NAMALWA (cell line): ENCODE measurements at regions not wholly inside any gene's neighbourhood (a gene's known extent, or its start where the extent isn't known, plus 50 kb on each side); places are given as distances from the start of the nearest gene placed in this dataset.
"Not testable (repeated sequence)": the region's sequence is repeated elsewhere in the genome, so short reads cannot be mapped to it uniquely, and the experiment has no call there.

Experiments
- DNase-seq: peaks from one replicate; pipeline ENCODE4 v3.0.0-alpha.2; 2015; ENCODE audit warnings: low spot score

DNA sequence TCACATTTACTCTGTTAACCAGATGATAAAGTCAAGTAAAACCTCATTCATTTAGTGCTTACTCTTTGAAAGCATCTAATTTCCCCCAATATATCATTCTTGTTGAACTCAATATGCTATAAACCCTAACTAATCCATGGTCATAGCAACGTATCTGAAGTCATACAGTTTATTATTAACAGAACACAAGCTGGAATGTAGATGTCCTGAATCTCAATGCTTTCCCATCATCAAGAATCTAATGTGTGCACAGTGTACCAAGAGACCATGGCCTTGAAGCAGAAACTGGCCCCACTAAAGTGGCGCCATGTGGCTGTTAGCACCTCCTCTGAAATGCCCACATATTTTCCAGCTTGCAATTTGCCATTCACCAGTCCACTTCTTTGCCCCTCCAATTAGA, 245.8 kb downstream of the SOX9 start:
- no peak for DNase-seq

DNA sequence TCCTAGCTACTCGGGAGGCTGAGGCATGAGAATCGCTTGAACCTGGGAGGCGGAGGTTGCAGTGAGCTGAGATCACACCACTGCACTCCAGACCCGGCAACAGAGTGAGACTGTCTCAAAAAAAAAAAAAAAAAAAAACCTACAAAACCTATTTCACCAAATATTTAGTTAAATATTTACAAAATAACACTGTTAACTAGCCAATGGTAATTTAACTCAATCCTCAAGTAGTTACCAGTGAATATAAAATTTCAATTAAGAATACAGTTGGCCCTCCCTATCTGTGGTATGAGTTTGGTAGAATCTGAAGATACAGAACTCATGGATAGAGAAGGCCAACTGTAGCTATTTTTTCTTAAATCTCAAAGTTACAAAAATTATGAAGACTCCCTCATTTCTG, 247.4 kb downstream of the SOX9 start:
- no peak for DNase-seq

DNA sequence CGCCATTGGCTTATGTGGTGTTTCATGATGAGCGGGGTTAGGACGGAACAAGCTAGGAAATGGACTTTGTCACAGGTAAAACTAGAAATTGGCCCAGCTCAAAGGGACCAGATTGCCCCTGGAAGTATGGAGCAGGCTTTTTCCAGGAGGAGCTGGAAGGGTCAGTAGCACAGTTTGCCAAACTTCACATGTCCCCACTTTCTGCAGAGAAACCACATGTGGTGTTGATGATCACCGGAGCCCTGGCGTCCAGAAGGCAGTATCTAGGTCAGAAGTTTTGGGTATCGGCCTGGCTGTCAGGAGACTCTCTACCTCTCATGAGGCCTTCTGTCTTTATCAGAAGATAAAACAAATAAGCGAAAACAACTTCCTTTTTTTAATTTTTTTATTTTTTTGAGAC, 248.5 kb downstream of the SOX9 start:
- DNase-seq, result no peak

DNA sequence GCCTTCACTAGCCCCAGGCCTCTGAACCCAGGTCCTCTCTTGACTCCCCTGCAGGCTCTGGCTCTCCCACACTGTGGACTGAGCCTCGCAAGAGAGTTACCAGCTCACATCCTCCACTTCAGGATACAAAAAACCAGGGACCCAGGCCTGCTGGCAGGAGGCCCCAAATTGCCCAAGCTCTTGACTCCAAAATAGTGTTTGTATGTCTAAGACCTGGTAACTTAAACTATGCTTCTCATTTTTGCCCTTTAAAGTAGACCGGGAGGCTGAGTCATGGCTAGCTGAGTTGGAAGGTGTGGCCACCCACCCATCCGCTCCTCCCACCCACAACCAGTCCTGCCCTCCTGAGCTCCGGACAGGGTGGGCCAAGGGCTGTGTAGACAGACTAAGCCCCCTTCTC, 250.0 kb downstream of the SOX9 start:
- no peak for DNase-seq

DNA sequence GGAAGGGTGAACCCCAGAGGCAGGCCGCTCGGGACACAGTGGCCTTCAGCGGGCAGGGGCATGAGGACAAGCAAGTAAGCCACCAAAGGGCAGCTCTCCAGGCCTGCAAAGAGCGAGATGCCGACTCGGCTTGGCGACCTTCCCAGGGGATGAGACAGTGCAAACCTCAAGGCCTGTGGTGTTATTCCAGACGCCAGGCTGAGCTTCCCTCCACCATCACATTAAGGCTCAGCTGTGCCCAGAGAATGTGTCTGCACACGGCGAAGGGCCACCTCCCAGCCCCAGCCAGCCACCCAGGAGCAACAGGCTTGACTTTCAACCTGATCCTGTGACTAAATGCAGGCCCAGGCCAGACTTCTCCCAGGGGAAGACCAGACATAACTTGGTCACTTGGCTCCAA, 251.4 kb downstream of the SOX9 start:
- no peak for DNase-seq

DNA sequence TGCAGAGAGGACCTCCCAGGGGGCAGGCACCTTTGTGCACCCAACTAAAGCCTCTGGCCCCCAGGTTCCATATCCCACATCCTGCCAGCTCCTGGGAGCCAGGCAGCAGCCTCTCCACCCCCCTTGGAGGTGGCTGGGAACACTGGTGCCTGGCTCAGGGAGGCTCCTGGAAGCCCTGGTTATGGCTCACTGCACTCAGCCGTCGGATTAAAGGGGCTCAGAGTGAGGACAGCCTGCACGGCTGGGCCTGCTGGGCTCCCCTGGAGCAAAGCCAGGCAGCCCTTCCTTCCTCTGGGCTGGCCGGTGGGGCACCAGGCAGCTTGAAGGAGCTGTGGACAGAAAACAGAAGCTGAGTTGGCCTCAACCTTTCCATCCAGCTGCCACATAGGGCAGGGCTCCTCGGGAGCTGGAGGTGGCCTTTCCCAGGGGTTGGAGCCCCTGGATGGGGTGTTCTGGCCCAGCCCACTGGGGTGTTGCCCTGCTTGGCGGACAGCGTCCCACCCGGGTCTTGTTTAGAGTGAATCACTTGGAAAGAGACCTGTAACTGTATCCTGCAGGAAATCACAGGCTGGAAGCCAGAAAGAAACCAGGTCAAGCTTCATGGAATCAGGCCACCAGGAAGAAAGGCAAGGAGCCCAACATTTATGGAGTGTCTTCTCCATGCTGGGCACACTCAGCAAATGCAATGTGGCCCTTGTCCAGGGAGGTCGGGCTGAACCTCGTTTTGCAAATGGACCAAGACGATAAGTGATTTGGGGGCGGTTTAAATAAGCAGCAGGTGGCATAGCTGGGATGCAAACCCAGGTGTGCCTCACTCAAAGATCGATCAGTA, 253.3 kb downstream of the SOX9 start:
- no peak for DNase-seq

DNA sequence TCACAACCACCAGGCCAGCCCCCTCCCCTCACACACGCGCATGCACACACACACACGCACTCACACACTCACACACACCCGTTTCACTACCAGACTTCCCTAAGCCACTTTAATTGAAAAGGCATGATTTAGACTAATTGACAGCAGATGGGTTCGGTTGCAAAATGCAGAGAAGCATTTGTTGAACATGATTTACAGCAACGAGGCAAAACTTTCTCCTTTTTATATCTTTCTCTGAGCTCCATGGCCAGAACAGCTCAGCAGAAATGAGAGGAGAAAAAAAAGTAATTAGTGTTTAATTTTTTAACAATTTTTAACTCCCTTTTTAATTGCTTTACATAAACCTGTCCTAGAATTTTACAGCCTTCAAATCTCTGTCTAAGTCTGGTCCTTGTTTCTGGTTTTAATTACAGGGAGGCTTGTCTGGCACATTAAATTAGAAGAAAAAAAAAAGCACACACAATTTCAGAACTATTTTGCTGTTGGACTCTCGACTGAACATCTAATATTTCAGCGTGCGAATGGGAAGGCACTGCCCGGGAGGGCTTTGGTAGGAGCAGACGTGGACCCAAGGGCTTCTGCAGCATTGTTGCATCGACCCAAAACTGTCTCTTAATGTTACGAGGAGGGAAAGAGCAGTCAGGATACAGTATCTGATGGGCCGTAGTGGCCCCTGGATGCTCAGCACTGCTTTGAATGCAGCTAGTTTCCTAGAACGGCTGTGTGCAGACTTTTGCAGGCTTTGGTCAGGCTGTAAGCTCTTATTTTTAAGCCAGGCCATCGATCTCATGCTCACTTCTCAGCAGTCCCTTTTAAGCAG, 255.9 kb downstream of the SOX9 start:
- DNase-seq, result no peak

DNA sequence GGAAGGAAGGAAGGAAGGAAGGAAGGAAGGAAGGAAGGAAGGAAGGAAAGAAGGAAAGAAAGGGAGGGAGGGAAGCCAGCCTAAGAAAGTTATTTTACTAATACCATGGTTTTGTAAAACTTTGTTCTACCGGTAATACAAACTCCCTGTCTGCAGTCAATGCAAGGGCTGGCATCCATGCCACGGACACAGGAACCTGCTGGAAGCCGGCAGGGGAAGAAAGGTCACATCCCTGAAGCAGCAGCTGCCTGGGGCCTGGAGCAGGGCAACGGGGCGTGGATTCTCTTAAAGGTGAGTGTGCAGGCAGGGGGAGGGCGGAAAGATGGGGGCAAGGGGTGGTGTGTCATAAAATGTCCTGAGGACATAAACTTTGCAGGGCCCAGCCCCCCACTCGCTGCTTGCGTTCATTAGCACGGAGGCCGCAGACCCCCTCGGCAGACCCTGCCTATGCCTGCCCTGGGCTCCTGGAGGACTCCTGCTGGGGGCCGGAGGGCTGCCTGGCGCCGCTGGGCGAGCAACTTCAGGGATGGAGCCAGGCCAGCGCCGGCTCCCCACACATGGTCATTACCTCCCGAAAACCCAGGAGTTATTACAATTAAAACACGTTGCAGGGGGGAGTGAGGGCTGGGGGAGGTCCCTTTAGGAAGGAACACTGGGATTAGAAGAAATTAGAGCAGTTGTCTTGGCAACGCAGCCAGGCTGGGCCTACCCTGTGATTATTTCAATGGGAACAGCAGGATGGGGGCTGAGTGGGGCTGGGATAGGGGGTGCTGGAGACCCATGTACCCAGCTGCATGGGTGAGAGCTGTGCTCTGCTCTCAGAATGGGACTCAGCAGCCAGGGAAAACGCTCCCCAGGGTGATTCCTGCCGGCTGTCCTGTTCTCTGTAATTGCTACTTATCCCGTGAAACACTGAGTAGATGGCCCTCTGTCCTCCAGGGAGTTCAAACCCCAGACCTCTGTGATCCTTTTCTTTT, 257.9 kb downstream of the SOX9 start:
- no peak for DNase-seq

DNA sequence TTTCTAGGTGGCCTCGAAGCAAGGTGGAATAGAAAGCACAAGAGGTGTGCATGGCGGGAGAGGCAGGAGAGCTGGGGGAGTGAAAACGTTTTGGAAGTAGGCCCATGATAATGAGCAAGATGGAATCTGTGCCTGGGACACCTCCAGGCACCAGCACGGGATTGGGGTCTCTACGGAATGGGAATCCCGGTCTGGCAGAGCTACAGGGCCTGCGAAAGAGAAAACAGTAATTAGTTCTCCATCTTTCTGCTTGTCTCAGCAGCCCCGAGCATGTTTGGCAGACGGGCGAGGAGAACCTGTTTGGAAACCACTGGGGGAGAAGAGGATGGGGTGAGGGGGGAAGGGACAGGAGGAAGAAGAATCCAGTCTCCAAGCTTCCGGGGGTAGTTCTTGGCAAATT, 258.7 kb downstream of the SOX9 start:
- DNase-seq, result no peak

DNA sequence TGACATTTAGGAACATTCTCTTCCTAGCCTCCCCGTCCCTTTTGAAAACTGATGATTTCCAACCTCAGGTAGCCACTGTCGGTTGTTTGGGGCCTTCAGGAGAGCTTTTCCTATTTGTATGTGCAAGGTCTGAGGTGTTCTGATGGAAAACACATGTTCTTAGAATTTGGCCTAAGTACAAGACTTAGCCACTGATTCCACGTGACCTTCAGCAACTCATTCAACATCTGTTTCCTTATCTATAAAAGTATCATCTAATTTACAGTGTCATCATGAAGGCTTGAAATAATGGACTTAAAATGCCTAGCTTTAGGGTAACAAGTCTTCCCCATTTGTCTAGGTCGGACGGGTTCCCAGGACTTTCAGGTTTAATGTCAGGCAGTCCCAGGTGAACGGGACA, 259.3 kb downstream of the SOX9 start:
- DNase-seq, result no peak

DNA sequence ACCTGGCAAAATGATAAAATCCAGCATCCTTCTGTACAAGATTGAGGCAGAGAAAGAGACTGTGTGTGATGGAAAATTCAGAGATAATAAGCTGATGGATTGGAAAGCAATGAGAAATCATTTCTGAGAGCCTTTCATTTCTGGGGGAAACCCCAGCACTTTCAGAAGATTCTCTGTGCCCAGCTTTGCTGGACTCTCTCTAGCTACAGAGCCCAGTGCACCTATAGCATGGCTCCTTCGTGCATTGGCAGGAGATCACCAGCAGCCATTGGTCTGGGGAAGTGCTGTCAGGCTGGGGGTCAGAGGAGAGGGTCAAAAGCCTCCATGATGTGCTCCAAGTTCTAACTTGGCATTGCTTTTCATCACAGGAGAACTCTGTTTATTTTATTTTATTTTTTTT, 259.9 kb downstream of the SOX9 start:
- no peak for DNase-seq

DNA sequence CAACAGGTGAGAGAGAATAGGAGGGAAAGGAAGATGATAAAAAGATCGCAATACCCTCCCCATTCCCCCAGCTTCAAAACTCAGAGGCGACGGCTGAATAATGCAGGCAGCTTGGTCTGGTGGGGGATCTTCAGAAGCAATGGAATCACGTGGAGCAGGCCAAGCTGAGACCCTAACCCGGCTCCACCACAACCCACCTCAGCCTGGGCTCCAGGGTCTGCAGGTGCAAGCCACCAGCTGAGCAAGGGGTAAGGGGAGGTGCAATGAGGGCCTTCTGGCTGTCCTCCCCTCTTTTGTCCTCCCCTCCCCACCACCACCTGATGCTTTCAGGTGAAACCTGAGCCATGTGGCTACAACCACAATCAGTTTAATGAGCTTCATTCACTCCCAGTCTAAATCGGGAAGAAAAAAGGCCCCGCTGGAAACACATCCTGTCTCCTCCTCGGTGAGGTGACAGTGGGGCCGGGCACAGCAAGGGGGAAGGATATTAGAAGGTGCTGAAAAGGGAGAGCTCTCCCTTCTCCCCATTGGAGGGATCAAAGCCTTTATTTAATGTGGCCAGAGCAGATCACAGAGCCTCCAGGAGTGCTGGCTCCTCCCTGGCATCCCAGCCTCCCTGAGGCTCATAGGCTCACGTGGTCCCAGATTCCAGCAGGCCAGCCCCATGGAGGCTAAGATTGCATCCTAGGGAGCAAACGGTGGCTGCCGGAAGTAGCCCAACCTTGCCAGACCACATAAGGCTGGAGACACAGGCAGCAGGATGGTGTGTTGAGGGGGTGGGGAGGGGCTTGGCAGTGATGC, 261.0 kb downstream of the SOX9 start:
- DNase-seq, result no peak

DNA sequence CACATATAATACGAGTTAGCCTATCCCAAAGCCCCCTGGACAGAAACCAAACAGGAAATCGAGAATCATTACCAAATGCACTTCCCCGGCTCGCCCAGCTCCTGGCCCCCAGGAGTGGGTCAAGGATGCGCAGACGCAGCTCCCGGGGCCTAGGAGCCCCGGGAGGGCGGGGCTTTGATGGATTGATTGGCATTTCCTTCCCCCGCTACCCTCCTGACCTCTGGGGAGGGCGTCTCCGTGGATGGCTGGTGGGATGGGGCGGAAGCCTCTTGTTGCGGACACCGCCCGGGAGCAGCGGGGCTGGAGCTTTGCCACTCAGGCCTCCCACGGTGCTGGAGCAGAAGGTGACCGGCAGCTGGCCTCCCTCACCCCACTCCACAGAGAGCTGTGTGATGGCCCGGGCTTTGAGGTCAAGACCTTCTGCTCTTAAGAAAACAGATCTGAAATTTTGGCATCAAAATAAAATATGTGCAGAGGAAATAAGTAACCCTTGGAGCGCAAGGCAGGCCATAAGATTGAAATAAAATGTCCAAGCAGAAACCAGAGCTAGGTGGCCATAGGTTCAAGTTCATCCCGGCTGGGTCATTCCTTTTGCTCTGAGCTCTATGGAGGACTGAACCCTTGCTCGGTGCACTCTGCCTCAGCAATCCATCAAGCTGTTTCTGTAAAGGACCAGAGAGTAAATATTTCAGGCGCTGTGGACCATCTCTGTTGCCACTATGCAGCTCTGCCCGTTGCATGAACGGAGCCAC, 262.3 kb downstream of the SOX9 start:
- DNase-seq, result no peak

DNA sequence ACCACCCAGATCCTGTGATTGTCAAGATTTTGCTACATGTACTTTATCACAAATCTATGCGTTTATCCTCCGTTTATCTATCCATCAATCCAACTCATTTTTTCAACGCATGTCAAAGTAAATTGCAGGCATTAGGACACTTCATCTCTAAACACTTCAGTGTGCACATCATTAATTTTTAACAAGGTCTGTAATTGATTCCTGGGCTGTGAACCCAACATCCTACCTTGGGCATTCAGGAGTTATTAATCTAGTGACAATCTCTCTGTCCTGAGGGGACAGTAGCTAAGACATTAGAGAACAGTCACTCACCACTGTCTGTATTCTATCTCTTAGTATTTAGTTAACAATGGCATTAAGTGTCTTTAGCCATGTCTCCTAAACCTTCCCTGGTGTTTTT, 264.7 kb downstream of the SOX9 start:
- no peak for DNase-seq

DNA sequence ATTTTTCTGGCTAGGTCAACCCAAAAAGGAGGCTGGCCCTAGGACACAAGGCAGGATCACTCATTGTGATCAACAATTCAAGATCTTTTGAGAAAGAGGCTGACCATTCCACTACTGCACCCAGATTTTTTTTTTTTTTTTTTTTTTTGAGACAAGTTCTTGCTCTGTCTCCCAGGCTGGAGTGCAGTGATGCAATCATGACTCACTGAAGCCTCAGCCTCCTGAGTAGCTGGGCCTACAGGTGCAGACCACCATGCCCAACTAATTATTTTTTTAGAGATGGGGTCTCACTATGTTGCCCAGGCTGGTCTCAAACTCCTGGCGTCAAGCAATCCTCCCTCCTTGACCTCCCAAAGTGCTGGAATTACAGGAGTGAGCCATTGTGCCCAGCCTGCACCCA, 265.4 kb downstream of the SOX9 start:
- DNase-seq, result not testable (repeated sequence)

DNA sequence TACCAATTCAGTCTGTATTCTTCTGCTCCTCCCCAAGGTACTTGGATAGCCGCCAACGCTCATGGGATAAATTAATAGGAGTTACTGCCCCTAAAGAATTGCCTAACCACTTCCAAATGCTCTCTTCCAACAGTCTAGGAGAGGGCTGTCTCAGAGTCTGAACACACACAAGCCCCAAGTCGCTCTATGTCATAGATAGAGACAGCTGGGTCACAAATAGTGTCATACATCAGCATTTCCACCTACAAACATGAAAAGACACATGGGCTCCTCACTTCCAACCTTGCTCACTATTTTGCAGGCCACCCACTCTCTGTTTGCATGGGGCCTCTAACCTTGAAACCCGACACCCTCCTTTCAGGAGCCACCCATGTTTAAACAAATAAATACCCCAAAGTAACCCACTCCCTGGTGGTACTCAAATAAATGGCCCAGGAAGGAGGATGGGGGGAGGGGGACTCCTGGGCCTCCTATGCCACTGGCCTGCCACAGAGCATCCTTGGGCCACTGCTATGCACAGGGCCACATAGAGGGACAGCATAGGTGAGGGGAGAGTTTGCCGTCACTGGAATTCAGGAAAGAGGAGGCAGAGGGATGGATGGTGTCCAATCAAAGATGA, 265.9 kb downstream of the SOX9 start:
- DNase-seq, result no peak

DNA sequence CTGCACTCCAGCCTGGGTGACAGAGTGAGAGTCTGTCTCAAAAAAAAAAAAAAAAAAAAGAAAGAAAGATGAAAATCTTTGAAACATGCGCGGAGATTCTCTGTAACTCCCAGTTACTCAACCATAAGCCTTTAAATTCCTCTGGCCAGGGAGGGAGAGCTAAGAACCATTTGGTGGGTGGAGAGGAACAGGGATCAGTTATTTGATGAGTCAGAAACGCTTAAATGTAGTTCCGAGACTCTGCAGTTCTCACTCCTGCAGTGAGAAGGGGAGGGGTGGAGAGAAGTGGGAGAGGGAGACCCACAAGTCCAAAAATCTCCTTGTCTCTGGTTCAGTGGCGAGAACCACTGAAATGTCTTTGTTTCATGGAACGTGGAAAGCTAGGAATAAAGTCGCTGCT, 266.7 kb downstream of the SOX9 start:
- no peak for DNase-seq

DNA sequence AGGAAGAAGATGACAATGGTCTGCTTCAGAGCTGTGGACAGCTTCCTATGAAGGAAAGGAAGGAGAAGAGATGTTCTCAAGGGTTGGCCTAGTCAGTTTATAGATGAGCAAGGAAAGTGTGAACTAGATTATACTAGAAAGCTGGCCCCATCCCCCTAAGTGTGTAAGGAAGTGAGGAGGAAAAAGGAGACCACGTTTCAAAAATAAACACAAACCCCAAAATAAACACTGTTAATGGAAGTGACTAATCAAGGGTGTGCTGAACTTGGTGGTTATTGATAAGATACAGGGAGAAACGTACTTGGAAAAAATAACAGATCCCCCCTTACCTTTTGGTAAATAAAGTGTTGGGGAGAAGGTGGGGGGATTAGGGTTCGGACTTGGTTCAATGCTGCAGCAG, 267.1 kb downstream of the SOX9 start:
- no peak for DNase-seq

DNA sequence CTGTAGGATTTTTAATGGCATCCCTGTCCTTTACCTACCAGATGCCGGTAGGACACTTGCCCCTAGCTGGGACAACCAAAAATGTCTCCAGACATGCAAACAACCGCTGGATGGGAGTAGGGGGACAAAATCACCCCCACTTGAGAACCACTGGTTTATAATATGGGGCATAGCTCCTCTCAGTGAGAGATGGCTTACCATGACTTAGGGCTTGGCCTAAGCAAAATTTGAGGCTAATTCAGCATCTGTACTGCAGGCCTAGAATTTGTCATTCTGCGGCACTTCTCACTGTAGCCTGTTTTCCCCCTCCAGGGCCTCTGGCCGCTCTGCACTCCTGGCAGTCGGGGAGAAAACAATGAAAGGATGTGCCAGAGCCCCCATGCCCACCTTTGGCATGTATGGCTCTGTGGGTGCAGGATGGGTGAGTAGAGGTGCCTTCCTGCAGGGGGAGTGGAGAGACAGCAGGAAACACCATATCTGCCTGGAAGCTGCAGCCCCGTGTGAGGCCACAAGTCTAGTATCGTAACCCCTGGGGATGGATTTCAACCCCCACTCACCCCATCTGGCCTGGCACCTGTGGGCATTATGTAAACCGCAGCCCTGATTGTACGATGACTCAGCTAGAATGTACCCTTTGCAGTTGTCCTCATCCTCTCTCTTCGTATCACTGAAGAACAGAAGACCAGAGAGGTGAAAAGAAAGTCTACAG, 268.1 kb downstream of the SOX9 start:
- DNase-seq, result peak; percentile 33
